K562 (cell line): ENCODE measurements at regions not wholly inside any gene's neighbourhood (a gene's known extent, or its start where the extent isn't known, plus 50 kb on each side); places are given as distances from the start of the nearest gene placed in this dataset.

Source experiments
- CHCHD3 ChIP-seq: fragments of 250-450 bp; sonication (Bioruptor Pico); IDR thresholded peaks from 2 replicates; pipeline ENCODE4 v2.1.2; 2022; ENCODE audit warnings: mild to moderate bottlenecking
- DACH1 ChIP-seq: fragments of 450-650 bp; IDR thresholded peaks from 2 replicates; pipeline ENCODE4 v1.6.1; 2018; ENCODE audit not compliant: partially characterized antibody
- ESRRA ChIP-seq: fragments of 450-650 bp; IDR thresholded peaks from 2 replicates; pipeline ENCODE4 v1.6.1; 2014; ENCODE audit warnings: low read depth, mild to moderate bottlenecking, moderate library complexity, borderline replicate concordance
- FOSL1 ChIP-seq: fragments of 200-800 bp; sonication (Bioruptor generic); conservative IDR thresholded peaks from 2 replicates; pipeline ENCODE4 v1.6.1; 2016; ENCODE audit warnings: missing genetic modification characterization, missing compliant biosample characterization
- GMEB1 ChIP-seq: fragments of 250-450 bp; sonication (Bioruptor Pico); IDR thresholded peaks from 2 replicates; pipeline ENCODE4 v1.4.0; 2020; ENCODE audit warnings: mild to moderate bottlenecking
- MCM7 ChIP-seq, 2 experiments: fragments of 450-650 bp; IDR thresholded peaks; 2 replicates each; pipeline ENCODE4 v1.6.1; 2016 to 2018
- MITF ChIP-seq: IDR thresholded peaks from 2 replicates; pipeline ENCODE4 v1.6.1; 2014; ENCODE audit warnings: antibody characterized with exemption
- NR2C2 ChIP-seq, 2 experiments: fragments of 200-800 bp in 1 of 2; sonication (Bioruptor generic) in 1 of 2; sonication (generic) in 1 of 2; formaldehyde crosslinking in 1 of 2; IDR thresholded peaks; 2 replicates each; pipeline versions ENCODE4 v1.6.1 to v1.8.0; 2016 to 2022; ENCODE audit warnings: mild to moderate bottlenecking in 1 of 2, missing compliant biosample characterization in 1 of 2, missing genetic modification characterization in 1 of 2, missing genetic modification reagents in 1 of 2
- OTX1 ChIP-seq: fragments of 450-650 bp; formaldehyde crosslinking; IDR thresholded peaks from 2 replicates; pipeline ENCODE4 v1.4.0; 2022; ENCODE audit warnings: mild to moderate bottlenecking
- PTTG1 ChIP-seq: fragments of 450-650 bp; IDR thresholded peaks from 2 replicates; pipeline ENCODE4 v1.6.1; 2016; ENCODE audit warnings: low read depth, mild to moderate bottlenecking, missing genetic modification characterization, missing compliant biosample characterization
- SMAD3 ChIP-seq: fragments of 450-650 bp; formaldehyde crosslinking; conservative IDR thresholded peaks from 2 replicates; pipeline ENCODE4 v1.4.0; 2020; ENCODE audit warnings: mild to moderate bottlenecking
- SMARCA4 ChIP-seq: fragments of 450-650 bp; IDR thresholded peaks from 2 replicates; pipeline ENCODE4 v1.6.1; 2016
- SMARCB1 ChIP-seq: IDR thresholded peaks from 2 replicates; pipeline ENCODE4 v1.6.1; 2011; ENCODE audit warnings: improper control_type of control experiment, low read depth; ENCODE audit not compliant: insufficient read length
- SOX6 ChIP-seq: fragments of 450-650 bp; IDR thresholded peaks from 2 replicates; pipeline ENCODE4 v1.6.1; 2014; ENCODE audit warnings: mild to moderate bottlenecking
- SP2 ChIP-seq: IDR thresholded peaks from 2 replicates; pipeline ENCODE4 v1.6.1; 2011; ENCODE audit warnings: mild to moderate bottlenecking, low read depth, low read length, moderate library complexity; ENCODE audit not compliant: poor library complexity, severe bottlenecking; ENCODE audit errors: extremely low read depth
- SUPT5H ChIP-seq: fragments of 450-650 bp; IDR thresholded peaks from 2 replicates; pipeline ENCODE4 v1.6.1; 2016
- TCF3 ChIP-seq: sonication (generic); formaldehyde crosslinking; IDR thresholded peaks from 2 replicates; pipeline ENCODE4 v1.4.0; 2020; ENCODE audit warnings: mild to moderate bottlenecking, missing genetic modification reagents
- ZBTB33 ChIP-seq: sonication (generic); formaldehyde crosslinking; IDR thresholded peaks from 2 replicates; pipeline ENCODE4 v1.8.1; 2023; ENCODE audit warnings: mild to moderate bottlenecking, missing genetic modification reagents
- ZBTB9 ChIP-seq: fragments of 450-650 bp; formaldehyde crosslinking; IDR thresholded peaks from 2 replicates; pipeline ENCODE4 v1.4.0; 2020; ENCODE audit warnings: mild to moderate bottlenecking, moderate library complexity
- ZNF551 ChIP-seq: fragments of 250-450 bp; sonication (Bioruptor Pico); IDR thresholded peaks from 2 replicates; pipeline ENCODE4 v1.5.0; 2021; ENCODE audit warnings: mild to moderate bottlenecking, moderate library complexity

GRCh38 chr1:9428601-9429341 is 110.5 kb upstream of the SLC25A33 start (continued):
- TF ChIP-seq MITF (no peak; the same call in 1 of the 2 replicates), ZBTB9 (CRISPR knock-in tag) (peak; percentile 29; the same call in 1 of the 2 replicates), DACH1 (peak; percentile 80), SMAD3 (CRISPR knock-in tag) (no peak), SOX6 (no peak), ZNF551 (CRISPR knock-in tag) (no peak), SP2 (peak; percentile 14), ZBTB33 (peak; percentile 95), ESRRA (peak; percentile 86), MCM7 (IDR thresholded peaks at IDR 0.05) (no peak), FOSL1 (tag) (peak; percentile 64), SUPT5H (peak; percentile 86), OTX1 (peak; percentile 36; the same call in 1 of the 2 replicates), CHCHD3 (CRISPR knock-in tag) (no peak), TCF3 (peak; percentile 34; the same call in 1 of the 2 replicates), GMEB1 (CRISPR knock-in tag) (peak; percentile 73), SMARCA4 (no peak), PTTG1 (no peak), NR2C2 (CRISPR knock-in tag; IDR thresholded peaks at IDR 0.05) (no peak), NR2C2 (tag; IDR thresholded peaks at IDR 0.05) (peak; percentile 78), SMARCB1 (no peak)
